Omental fat pad (tissue), 3 donors: ENCODE measurements at regions not wholly inside any gene's neighbourhood (a gene's known extent, or its start where the extent isn't known, plus 50 kb on each side); places are given as distances from the start of the nearest gene placed in this dataset.

ENCODE experiments used
- ATAC-seq: fragments of 150-250 bp; one replicate; pipeline ENCODE4 v1.9.1; 2016; ENCODE audit warnings: mild to moderate bottlenecking, moderate library complexity; ENCODE audit not compliant: low FRiP score
- DNase-seq: peaks from one replicate; pipeline ENCODE4 v3.0.0-alpha.2; 2019; ENCODE audit warnings: low spot score
- TF ChIP-seq, protein P1 (sequence below), 3 donors: fragments of 450-650 bp; IDR thresholded peaks; one replicate each; pipeline ENCODE4 v1.5.1; 2016 to 2017; ENCODE audit warnings: antibody characterized with exemption in 3 of 3, mild to moderate bottlenecking in 3 of 3, moderate library complexity in 2 of 3

DNA sequence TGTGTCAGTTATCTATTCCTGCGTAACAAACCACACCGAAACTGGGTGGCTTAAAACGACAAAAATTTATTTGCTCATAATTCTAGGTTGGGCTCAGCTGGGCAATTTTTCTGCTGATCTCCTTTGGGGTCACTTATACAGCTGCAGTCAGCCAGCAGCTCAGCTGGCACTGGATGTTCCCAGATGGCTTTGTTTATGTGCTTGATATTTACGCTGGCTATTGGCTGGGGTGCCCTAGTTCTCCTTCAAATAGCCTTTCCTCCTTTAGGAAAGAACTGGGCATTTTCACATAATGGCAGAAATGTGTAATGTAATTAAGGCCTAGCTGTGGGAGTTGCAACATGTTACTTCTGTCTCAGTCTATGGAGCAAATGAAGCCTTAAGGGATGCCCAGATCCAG, 142.2 kb downstream of the B3GNT2 start:
- DNase-seq, result no peak
- TF ChIP-seq, protein P1, sequence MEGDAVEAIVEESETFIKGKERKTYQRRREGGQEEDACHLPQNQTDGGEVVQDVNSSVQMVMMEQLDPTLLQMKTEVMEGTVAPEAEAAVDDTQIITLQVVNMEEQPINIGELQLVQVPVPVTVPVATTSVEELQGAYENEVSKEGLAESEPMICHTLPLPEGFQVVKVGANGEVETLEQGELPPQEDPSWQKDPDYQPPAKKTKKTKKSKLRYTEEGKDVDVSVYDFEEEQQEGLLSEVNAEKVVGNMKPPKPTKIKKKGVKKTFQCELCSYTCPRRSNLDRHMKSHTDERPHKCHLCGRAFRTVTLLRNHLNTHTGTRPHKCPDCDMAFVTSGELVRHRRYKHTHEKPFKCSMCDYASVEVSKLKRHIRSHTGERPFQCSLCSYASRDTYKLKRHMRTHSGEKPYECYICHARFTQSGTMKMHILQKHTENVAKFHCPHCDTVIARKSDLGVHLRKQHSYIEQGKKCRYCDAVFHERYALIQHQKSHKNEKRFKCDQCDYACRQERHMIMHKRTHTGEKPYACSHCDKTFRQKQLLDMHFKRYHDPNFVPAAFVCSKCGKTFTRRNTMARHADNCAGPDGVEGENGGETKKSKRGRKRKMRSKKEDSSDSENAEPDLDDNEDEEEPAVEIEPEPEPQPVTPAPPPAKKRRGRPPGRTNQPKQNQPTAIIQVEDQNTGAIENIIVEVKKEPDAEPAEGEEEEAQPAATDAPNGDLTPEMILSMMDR (IDR thresholded peaks at IDR 0.05), result no peak
- no peak for ATAC-seq

DNA sequence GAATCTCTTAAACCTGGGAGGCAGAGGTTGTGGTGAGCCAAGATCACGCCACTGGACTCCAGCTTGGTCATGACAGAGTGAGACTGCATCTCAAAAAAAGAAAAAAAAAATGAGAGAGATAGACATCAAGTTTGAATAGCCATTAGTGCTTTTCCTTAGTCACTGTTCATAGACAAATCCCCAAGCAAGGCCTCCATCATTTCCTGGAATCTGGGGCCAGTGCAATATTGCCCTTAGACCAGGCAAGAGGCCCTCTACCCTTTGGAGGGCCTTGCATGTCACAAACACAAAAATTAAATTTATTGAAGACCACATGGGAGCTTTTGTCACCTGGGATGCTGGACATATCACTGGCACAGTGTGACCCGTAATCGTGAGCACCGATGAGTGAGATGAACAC, 141.5 kb downstream of the B3GNT2 start:
- DNase-seq (no peak), ATAC-seq (no peak)
- TF ChIP-seq, protein P1 (IDR thresholded peaks at IDR 0.05), result no peak

DNA sequence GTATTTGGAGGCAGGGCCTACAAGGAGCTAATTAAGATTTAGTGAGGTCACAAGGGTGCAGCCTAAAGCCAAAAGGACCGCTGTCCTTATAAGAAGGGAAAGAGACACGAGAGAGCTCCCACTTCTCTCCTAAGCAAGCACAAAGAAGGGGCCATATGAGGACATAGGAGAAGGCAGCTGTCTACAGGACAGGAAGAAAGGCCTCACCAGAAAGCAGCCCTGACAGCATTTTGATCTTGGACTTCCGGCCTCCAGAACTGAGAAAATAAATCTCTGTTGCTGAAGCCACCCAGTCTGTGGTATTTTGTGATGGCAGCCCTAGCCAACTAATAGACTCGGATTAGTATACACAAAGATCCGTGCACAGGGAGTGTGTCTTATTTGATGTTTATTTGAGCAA, 139.7 kb downstream of the B3GNT2 start:
- ATAC-seq (no peak), DNase-seq (no peak)
- TF ChIP-seq, protein P1 (IDR thresholded peaks at IDR 0.05), result no peak

DNA sequence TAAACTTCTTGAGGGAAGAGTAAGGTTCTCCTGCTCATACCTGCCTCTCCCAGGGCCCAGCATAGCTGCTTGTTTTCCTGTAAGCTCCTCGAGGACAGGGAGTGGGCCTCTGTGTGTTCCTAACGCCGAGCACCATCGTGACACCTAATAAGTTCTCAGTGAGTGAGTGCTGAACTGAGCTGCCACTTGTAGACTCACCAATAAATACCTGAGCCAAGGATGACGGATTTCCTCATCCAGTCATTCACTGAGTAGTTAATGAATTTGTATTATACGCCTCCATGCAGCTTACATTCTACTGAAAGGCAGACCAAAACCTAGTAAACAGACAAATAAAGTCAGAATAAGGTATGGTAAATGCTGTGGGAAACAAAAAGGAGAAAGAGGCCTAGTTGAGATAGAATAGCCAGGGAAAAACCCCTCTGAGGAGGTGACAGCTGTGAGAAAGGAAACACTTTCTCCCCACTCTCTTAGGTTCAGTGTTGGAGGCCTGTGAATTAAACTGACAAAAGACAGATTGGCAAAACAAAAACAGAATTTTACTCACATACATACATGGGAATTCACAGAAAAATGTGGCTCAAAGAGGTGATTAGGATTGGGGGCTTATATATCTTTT, 138.6 kb downstream of the B3GNT2 start:
- DNase-seq (no peak), ATAC-seq (no peak)
- TF ChIP-seq, protein P1 (IDR thresholded peaks at IDR 0.05), result no peak

GRCh38 chr2:62334009-62334408, 138.1 kb downstream of the B3GNT2 start:
- TF ChIP-seq, protein P1 (IDR thresholded peaks at IDR 0.05), result no peak
- no peak for ATAC-seq
- DNase-seq, result no peak

- ATAC-seq, result no peak
- TF ChIP-seq, protein P1 (IDR thresholded peaks at IDR 0.05), result no peak
- no peak for DNase-seq
These were observed 135.0 kb downstream of the B3GNT2 start for GRCh38 chr2:62330959-62331358.

DNA sequence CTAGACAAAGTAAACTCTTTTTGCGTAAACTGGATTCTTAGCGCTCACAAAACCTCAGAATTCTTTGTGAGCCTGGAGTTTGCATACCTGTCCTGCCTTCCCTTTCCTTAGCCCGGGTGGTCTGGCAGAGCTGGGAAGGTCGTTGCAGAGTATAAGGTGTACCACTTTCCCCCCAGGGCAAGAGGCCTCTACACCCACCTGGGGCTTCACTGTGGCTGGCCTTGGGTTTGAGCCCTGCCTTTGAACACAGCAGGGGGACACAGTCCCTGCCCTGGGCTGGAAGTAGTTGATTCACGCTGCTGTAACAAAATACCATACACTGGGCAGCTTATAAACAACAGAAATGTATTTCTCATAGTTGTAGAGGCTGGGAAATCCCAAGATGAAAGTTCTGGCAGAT, 133.9 kb downstream of the B3GNT2 start:
- TF ChIP-seq, protein P1 (IDR thresholded peaks at IDR 0.05), result no peak
- ATAC-seq, result no peak
- DNase-seq, result no peak
